ENCODE measurements at regions not wholly inside any gene's neighbourhood (a gene's known extent, or its start where the extent isn't known, plus 50 kb on each side); places are given as distances from the start of the nearest gene placed in this dataset.

GRCh38 chr6:94052749-94053148 is 633.4 kb upstream of the EPHA7 start:
- no peak for DNase-seq
- Histone ChIP-seq H2AFZ (ENCODE audit: low read depth) (no peak overlapping the region), H3K27ac (ENCODE audit: low read depth in 2 of 2, low read length in 1 of 2) (no peak overlapping the region), H3K27me3 (ENCODE audit: insufficient read depth) (no peaks in the 10 kb centered on the region), H3K9me2 (no peaks in the 10 kb centered on the region), H3K9me3 (no peaks in the 10 kb centered on the region), H3K4me2 (no peak overlapping the region), H3F3A (replicated peaks; ENCODE audit: insufficient read depth) (no peaks in the 10 kb centered on the region), H3K79me2 (ENCODE audit: insufficient read depth) (no peaks in the 10 kb centered on the region), H3K4me1 (ENCODE audit: control insufficient read depth in 1 of 2, insufficient read depth in 2 of 2, low read depth in 1 of 2, low read length in 1 of 2) (no peaks in the 10 kb centered on the region), H4K20me1 (ENCODE audit: insufficient read depth) (no peaks in the 10 kb centered on the region), H3K9ac (no peak overlapping the region), H3K36me3 (replicated peaks in 1 of 2; ENCODE audit: control insufficient read depth in 1 of 2, insufficient read depth in 2 of 2, low read length in 1 of 2) (no peaks in the 10 kb centered on the region), H3K4me3 (ENCODE audit: low read depth in 2 of 2, low read length in 1 of 2) (no peak overlapping the region)
- WGBS (ENCODE audit: low lambda C conversion rate) = 3% methylated on average over 1 of the region's 1 CpG
- no peak for TF ChIP-seq MAX (IDR thresholded peaks at IDR 0.05; ENCODE audit: low read depth)
- ChIA-PET POLR2A (no interaction called here), CTCF (no interaction called here)

- POLR2A ChIA-PET = no interaction called here
- H4K20me1 ChIP-seq (ENCODE audit: insufficient read depth) = no peaks in the 10 kb centered on the region
- no peaks in the 10 kb centered on the region for H3K27me3 ChIP-seq (ENCODE audit: insufficient read depth)
- no peak overlapping the region for H2AFZ ChIP-seq (ENCODE audit: low read depth)
- CTCF ChIA-PET = no interaction called here
- no peak overlapping the region for H3K9ac ChIP-seq
- H3K79me2 ChIP-seq (ENCODE audit: insufficient read depth) = no peaks in the 10 kb centered on the region
- no peak overlapping the region for H3K4me3 ChIP-seq (ENCODE audit: low read depth in 2 of 2, low read length in 1 of 2)
- H3K27ac ChIP-seq (ENCODE audit: low read depth in 2 of 2, low read length in 1 of 2) = no peak overlapping the region
- H3K4me1 ChIP-seq (ENCODE audit: control insufficient read depth in 1 of 2, insufficient read depth in 2 of 2, low read depth in 1 of 2, low read length in 1 of 2) = no peaks in the 10 kb centered on the region
- H3K9me3 ChIP-seq = no peaks in the 10 kb centered on the region; the same call in 1 of the 2 replicates
- H3K36me3 ChIP-seq (replicated peaks in 1 of 2; ENCODE audit: control insufficient read depth in 1 of 2, insufficient read depth in 2 of 2, low read length in 1 of 2) = no peaks in the 10 kb centered on the region
- H3K9me2 ChIP-seq = no peaks in the 10 kb centered on the region
- H3K4me2 ChIP-seq = no peak overlapping the region
- TF ChIP-seq CHD2 (IDR thresholded peaks at IDR 0.05; ENCODE audit: low read length, partially characterized antibody) (no peak), GABPA (IDR thresholded peaks at IDR 0.05; ENCODE audit: low read depth) (no peak), POLR2AphosphoS5 (IDR thresholded peaks at IDR 0.05; ENCODE audit: low read depth, low read length) (no peak), TEAD4 (IDR thresholded peaks at IDR 0.05; ENCODE audit: borderline replicate concordance, insufficient read depth) (no peak), RAD21 (IDR thresholded peaks at IDR 0.05; ENCODE audit: low read length) (no peak), USF2 (IDR thresholded peaks at IDR 0.05; ENCODE audit: borderline replicate concordance, low read depth, low read length) (no peak), RCOR1 (IDR thresholded peaks at IDR 0.05; ENCODE audit: low read length) (no peak), FOXM1 (IDR thresholded peaks at IDR 0.05; ENCODE audit: low read depth) (no peak)
- no peak for DNase-seq
- H3F3A ChIP-seq (replicated peaks; ENCODE audit: insufficient read depth) = no peaks in the 10 kb centered on the region
- 14% methylated on average over 3 of the region's 3 CpGs for WGBS (ENCODE audit: low lambda C conversion rate)
These were observed 631.2 kb upstream of the EPHA7 start for GRCh38 chr6:94050515-94050914.

- Histone ChIP-seq H3K4me2 (no peak overlapping the region), H3K4me1 (ENCODE audit: control insufficient read depth in 1 of 2, insufficient read depth in 2 of 2, low read depth in 1 of 2, low read length in 1 of 2) (no peaks in the 10 kb centered on the region), H2AFZ (ENCODE audit: low read depth) (no peak overlapping the region), H3K27ac (ENCODE audit: low read depth in 2 of 2, low read length in 1 of 2) (no peak overlapping the region), H3K79me2 (ENCODE audit: insufficient read depth) (no peaks in the 10 kb centered on the region), H3F3A (replicated peaks; ENCODE audit: insufficient read depth) (no peaks in the 10 kb centered on the region), H3K4me3 (ENCODE audit: low read depth in 2 of 2, low read length in 1 of 2) (no peak overlapping the region), H3K9me3 (no peaks in the 10 kb centered on the region; the same call in 1 of the 2 replicates), H3K27me3 (ENCODE audit: insufficient read depth) (no peaks in the 10 kb centered on the region), H3K9ac (no peak overlapping the region), H3K36me3 (replicated peaks in 1 of 2; ENCODE audit: control insufficient read depth in 1 of 2, insufficient read depth in 2 of 2, low read length in 1 of 2) (no peaks in the 10 kb centered on the region), H3K9me2 (no peaks in the 10 kb centered on the region), H4K20me1 (ENCODE audit: insufficient read depth) (no peaks in the 10 kb centered on the region)
- ChIA-PET CTCF (no interaction called here), POLR2A (no interaction called here)
- TF ChIP-seq ELF1 (IDR thresholded peaks at IDR 0.05) = no peak
- TF ChIP-seq FOXJ3 (CRISPR knock-in tag; IDR thresholded peaks at IDR 0.05) = no peak
- no peak for TF ChIP-seq MEF2A (IDR thresholded peaks at IDR 0.05; ENCODE audit: borderline replicate concordance, low read depth)
- no peak for TF ChIP-seq TEAD4 (IDR thresholded peaks at IDR 0.05; ENCODE audit: borderline replicate concordance, insufficient read depth)
- TF ChIP-seq CHD2 (IDR thresholded peaks at IDR 0.05; ENCODE audit: low read length, partially characterized antibody) = no peak
- TF ChIP-seq NRF1 (IDR thresholded peaks at IDR 0.05; ENCODE audit: low read depth, low read length) = no peak
- no peak for TF ChIP-seq RAD21 (IDR thresholded peaks at IDR 0.05; ENCODE audit: low read length)
- TF ChIP-seq GABPA (IDR thresholded peaks at IDR 0.05; ENCODE audit: low read depth) = no peak
- TF ChIP-seq IRF3 (IDR thresholded peaks at IDR 0.05; ENCODE audit: low read depth, low read length) = no peak
- no peak for TF ChIP-seq PBX3 (IDR thresholded peaks at IDR 0.05)
- TF ChIP-seq RXRA (IDR thresholded peaks at IDR 0.05; ENCODE audit: borderline replicate concordance, low read depth) = no peak
- TF ChIP-seq FOSL2 (IDR thresholded peaks at IDR 0.05; ENCODE audit: borderline replicate concordance, low read depth) = no peak
- no peak for TF ChIP-seq EP300 (IDR thresholded peaks at IDR 0.05; ENCODE audit: borderline replicate concordance in 1 of 2, low read depth in 1 of 2, low read length in 1 of 2)
- no peak for DNase-seq
These were observed 629.6 kb upstream of the EPHA7 start for GRCh38 chr6:94049001-94049400.

Measured in SK-N-SH (cell line).